CD8-positive, alpha-beta memory T cell (primary cell): ENCODE measurements at regions not wholly inside any gene's neighbourhood (a gene's known extent, or its start where the extent isn't known, plus 50 kb on each side); places are given as distances from the start of the nearest gene placed in this dataset.
"Not testable (repeated sequence)": the region's sequence is repeated elsewhere in the genome, so short reads cannot be mapped to it uniquely, and the experiment has no call there.

ENCODE experiments used
- CTCF ChIA-PET: fragments of 350-600 bp; sonication (Branson Sonifier 250); formaldehyde crosslinking; loops from one replicate; lab custom pipeline; 2021; ENCODE audit warnings: antibody characterized with exemption; lab: Charles Lee
- POLR2A ChIA-PET: fragments of 350-600 bp; sonication (Branson Sonifier 250); formaldehyde crosslinking; loops from one replicate; lab custom pipeline; 2021; ENCODE audit warnings: antibody characterized with exemption; lab: Charles Lee
- DNase-seq, 5 donors: peaks; one replicate each; pipeline versions ENCODE4 v3.0.0 to v3.0.0-alpha.2; 2020 to 2022; ENCODE audit warnings: mixed read lengths in 1 of 5
- H3K27ac ChIP-seq: one replicate; pipeline ENCODE4 v1.7.0; 2013; ENCODE audit warnings: low read depth, mild to moderate bottlenecking, low read length, moderate library complexity
- H3K27me3 ChIP-seq: 2 replicates; pipeline ENCODE4 v1.7.0; 2013; ENCODE audit warnings: low read length, mild to moderate bottlenecking; ENCODE audit not compliant: insufficient read depth, poor library complexity, severe bottlenecking
- H3K36me3 ChIP-seq: 2 replicates; pipeline ENCODE4 v1.7.0; 2013; ENCODE audit warnings: mild to moderate bottlenecking, low read length, moderate library complexity; ENCODE audit not compliant: insufficient read depth
- H3K4me1 ChIP-seq: 2 replicates; pipeline ENCODE4 v1.7.0; 2013; ENCODE audit warnings: mild to moderate bottlenecking, low read length, moderate library complexity; ENCODE audit not compliant: insufficient read depth
- H3K4me3 ChIP-seq: 2 replicates; pipeline ENCODE4 v1.7.0; 2013; ENCODE audit warnings: mild to moderate bottlenecking, low read length
- H3K9me3 ChIP-seq: 2 replicates; pipeline ENCODE4 v1.7.0; 2013; ENCODE audit warnings: mild to moderate bottlenecking, low read length
- H3K27ac Mint-ChIP-seq, 8 donors: one replicate each; pipeline ENCODE4 v1.8.0; 2020 to 2021; ENCODE audit warnings: mixed read lengths in 8 of 8, mild to moderate bottlenecking in 6 of 8, inconsistent platforms in 3 of 8, moderate library complexity in 3 of 8
- H3K27me3 Mint-ChIP-seq, 2 donors: one replicate each; pipeline ENCODE4 v1.8.0; 2020 to 2021; ENCODE audit warnings: mixed read lengths in 2 of 2, mild to moderate bottlenecking in 1 of 2, moderate library complexity in 1 of 2
- H3K36me3 Mint-ChIP-seq, 3 donors: one replicate each; pipeline ENCODE4 v1.8.0; 2020 to 2021; ENCODE audit warnings: mixed read lengths in 3 of 3, inconsistent platforms in 1 of 3, mild to moderate bottlenecking in 1 of 3
- H3K4me1 Mint-ChIP-seq, 3 donors: one replicate each; pipeline ENCODE4 v1.8.0; 2020 to 2021; ENCODE audit warnings: mixed read lengths in 3 of 3, inconsistent platforms in 1 of 3, mild to moderate bottlenecking in 1 of 3
- H3K4me3 Mint-ChIP-seq, 7 donors: one replicate each; pipeline ENCODE4 v1.8.0; 2020 to 2021; ENCODE audit warnings: mixed read lengths in 7 of 7, mild to moderate bottlenecking in 6 of 7, moderate library complexity in 4 of 7, inconsistent platforms in 2 of 7
- H3K9me3 Mint-ChIP-seq, 5 donors: one replicate each; pipeline ENCODE4 v1.8.0; 2020 to 2022; ENCODE audit warnings: mixed read lengths in 5 of 5, mild to moderate bottlenecking in 3 of 5, moderate library complexity in 2 of 5, inconsistent platforms in 1 of 5

GRCh38 chr5:91252916-91253315, 130.2 kb downstream of the ARRDC3 start:
- Histone ChIP-seq H3K4me1 (no peaks in the 10 kb centered on the region), H3K27ac (no peak overlapping the region), H3K27me3 (no peaks in the 10 kb centered on the region), H3K36me3 (no peaks in the 10 kb centered on the region), H3K9me3 (no peaks in the 10 kb centered on the region), H3K4me3 (no peak overlapping the region)
- Mint-ChIP-seq H3K27ac (no peak overlapping the region), H3K36me3 (peaks cover 0 to 10% (median 0%) of the 10 kb centered on the region in 3 donors), H3K9me3 (peaks cover 2 to 4% (median 3%) of the 10 kb centered on the region in 5 donors), H3K4me3 (no peak overlapping the region), H3K4me1 (no peaks in the 10 kb centered on the region), H3K27me3 (peaks cover 3% of the 10 kb centered on the region in 2 donors)
- ChIA-PET POLR2A (no interaction called here), CTCF (no interaction called here)
- no peak for DNase-seq

- Mint-ChIP-seq H3K27me3 (peaks cover 0 to 26% of the 10 kb centered on the region in 2 donors), H3K27ac (no peak overlapping the region), H3K4me1 (peaks cover 0 to 5% (median 0%) of the 10 kb centered on the region in 3 donors), H3K36me3 (peaks cover 0 to 18% (median 6%) of the 10 kb centered on the region in 3 donors), H3K9me3 (peaks cover 11 to 21% (median 17%) of the 10 kb centered on the region in 5 donors), H3K4me3 (no peak overlapping the region)
- CTCF ChIA-PET, result interaction anchor here (2.1 kb wide), 1 partner anchor 138 kb away, joined by 9 read pairs; the partner anchor contains the start of gene ARRDC3
- Histone ChIP-seq H3K4me3 (no peak overlapping the region), H3K36me3 (no peaks in the 10 kb centered on the region), H3K4me1 (no peaks in the 10 kb centered on the region), H3K27ac (no peak overlapping the region), H3K9me3 (no peaks in the 10 kb centered on the region), H3K27me3 (no peaks in the 10 kb centered on the region)
- DNase-seq, result no peak
- POLR2A ChIA-PET, result interaction anchor here (1.2 kb wide), 1 partner anchor 135 kb away, joined by 3 read pairs; no protein-coding TSS in a partner anchor
Measured at GRCh38 chr5:91245871-91246270, 137.2 kb downstream of the ARRDC3 start.

- Histone ChIP-seq H3K4me3 (no peak overlapping the region), H3K27ac (no peak overlapping the region), H3K4me1 (no peaks in the 10 kb centered on the region), H3K36me3 (no peaks in the 10 kb centered on the region), H3K9me3 (no peaks in the 10 kb centered on the region), H3K27me3 (no peaks in the 10 kb centered on the region)
- peaks cover 0 to 25% of the 10 kb centered on the region in 2 donors for H3K27me3 Mint-ChIP-seq
- peaks cover 0 to 15% (median 6%) of the 10 kb centered on the region in 3 donors for H3K36me3 Mint-ChIP-seq
- no peak for DNase-seq
- peaks cover 0 to 5% (median 0%) of the 10 kb centered on the region in 3 donors for H3K4me1 Mint-ChIP-seq
- no peak overlapping the region for H3K4me3 Mint-ChIP-seq
- ChIA-PET POLR2A (interaction anchor here (1.2 kb wide), 1 partner anchor 135 kb away, joined by 3 read pairs; no protein-coding TSS in a partner anchor), CTCF (interaction anchor here (2.1 kb wide), 1 partner anchor 139 kb away, joined by 9 read pairs; the partner anchor contains the start of gene ARRDC3)
- H3K9me3 Mint-ChIP-seq, result peaks cover 10 to 19% (median 15%) of the 10 kb centered on the region in 5 donors
- no peak overlapping the region for H3K27ac Mint-ChIP-seq
Measured at GRCh38 chr5:91245074-91245452, 138.1 kb downstream of the ARRDC3 start.

GRCh38 chr5:91244380-91245073, 138.6 kb downstream of the ARRDC3 start:
- H3K27me3 ChIP-seq, result no peaks in the 10 kb centered on the region
- H3K36me3 ChIP-seq, result no peaks in the 10 kb centered on the region
- H3K27me3 Mint-ChIP-seq, result peaks cover 0 to 23% of the 10 kb centered on the region in 2 donors
- peaks cover 0 to 5% (median 0%) of the 10 kb centered on the region in 3 donors for H3K4me1 Mint-ChIP-seq
- DNase-seq, result no peak
- no peaks in the 10 kb centered on the region for H3K9me3 ChIP-seq
- no peak overlapping the region for H3K27ac ChIP-seq
- H3K27ac Mint-ChIP-seq, result peak overlapping the region in 1 of 8 donors; percentile 48
- peak overlapping the region in 1 of 7 donors; percentile 15 for H3K4me3 Mint-ChIP-seq
- ChIA-PET CTCF (interaction anchor here (1.0 to 2.1 kb wide), 3 partner anchors 139 to 143 kb away, joined by 3 to 9 read pairs (median 3); partner anchors contain the start of gene ARRDC3), POLR2A (no interaction called here)
- H3K4me1 ChIP-seq, result no peaks in the 10 kb centered on the region
- no peak overlapping the region for H3K4me3 ChIP-seq
- H3K9me3 Mint-ChIP-seq, result peaks cover 8 to 19% (median 14%) of the 10 kb centered on the region in 5 donors
- peaks cover 0 to 13% (median 6%) of the 10 kb centered on the region in 3 donors for H3K36me3 Mint-ChIP-seq

- CTCF ChIA-PET, result interaction anchor here (1.0 kb wide), 2 partner anchors 140 to 144 kb away, joined by 3 read pairs; no protein-coding TSS in a partner anchor
- POLR2A ChIA-PET, result no interaction called here
- Histone ChIP-seq H3K4me1 (no peaks in the 10 kb centered on the region), H3K27ac (no peak overlapping the region), H3K4me3 (no peak overlapping the region), H3K9me3 (no peaks in the 10 kb centered on the region), H3K36me3 (no peaks in the 10 kb centered on the region), H3K27me3 (no peaks in the 10 kb centered on the region)
- Mint-ChIP-seq H3K4me1 (peaks cover 0 to 5% (median 0%) of the 10 kb centered on the region in 3 donors), H3K9me3 (peaks cover 8 to 19% (median 14%) of the 10 kb centered on the region in 5 donors), H3K36me3 (peaks cover 0 to 13% (median 6%) of the 10 kb centered on the region in 3 donors), H3K4me3 (no peak overlapping the region), H3K27ac (no peak overlapping the region), H3K27me3 (peaks cover 0 to 23% of the 10 kb centered on the region in 2 donors)
- no peak for DNase-seq
Measured at GRCh38 chr5:91243852-91244251, 139.3 kb downstream of the ARRDC3 start.

GRCh38 chr5:91243286-91243685, 139.8 kb downstream of the ARRDC3 start:
- H3K27ac Mint-ChIP-seq, result no peak overlapping the region

GRCh38 chr5:91241460-91241859, 141.7 kb downstream of the ARRDC3 start:
- H3K36me3 ChIP-seq, H3K9me3 ChIP-seq, DNase-seq, H3K4me1 Mint-ChIP-seq, H3K4me3 ChIP-seq, H3K27me3 ChIP-seq, POLR2A ChIA-PET, H3K27ac Mint-ChIP-seq, H3K4me3 Mint-ChIP-seq, H3K27ac ChIP-seq, H3K4me1 ChIP-seq: not testable (repeated sequence)
- CTCF ChIA-PET, result interaction anchor here (2.3 kb wide), 1 partner anchor 144 kb away, joined by 7 read pairs; no protein-coding TSS in a partner anchor
- H3K27me3 Mint-ChIP-seq, result peaks cover 0 to 19% of the 10 kb centered on the region in 2 donors
- peaks cover 0 to 13% (median 4%) of the 10 kb centered on the region in 3 donors for H3K36me3 Mint-ChIP-seq
- H3K9me3 Mint-ChIP-seq, result peaks cover 8 to 19% (median 14%) of the 10 kb centered on the region in 5 donors

More at GRCh38 chr5:91243286-91243685, 139.8 kb downstream of the ARRDC3 start:
- Histone ChIP-seq H3K4me3 (no peak overlapping the region), H3K9me3 (no peaks in the 10 kb centered on the region), H3K4me1 (no peaks in the 10 kb centered on the region), H3K36me3 (no peaks in the 10 kb centered on the region), H3K27ac (no peak overlapping the region), H3K27me3 (no peaks in the 10 kb centered on the region)
- Mint-ChIP-seq H3K36me3 (peaks cover 0 to 13% (median 6%) of the 10 kb centered on the region in 3 donors), H3K4me3 (no peak overlapping the region), H3K9me3 (peaks cover 8 to 19% (median 14%) of the 10 kb centered on the region in 5 donors), H3K27me3 (peaks cover 0 to 23% of the 10 kb centered on the region in 2 donors), H3K4me1 (peaks cover 0 to 5% (median 0%) of the 10 kb centered on the region in 3 donors)
- no peak for DNase-seq
- CTCF ChIA-PET, result interaction anchor here (1.0 kb wide), 2 partner anchors 140 to 144 kb away, joined by 3 read pairs; no protein-coding TSS in a partner anchor
- POLR2A ChIA-PET, result no interaction called here

- peaks cover 0 to 9% of the 10 kb centered on the region in 2 donors for H3K27me3 Mint-ChIP-seq
- Histone ChIP-seq H3K36me3 (no peaks in the 10 kb centered on the region), H3K4me3 (no peak overlapping the region), H3K4me1 (no peaks in the 10 kb centered on the region), H3K9me3 (no peaks in the 10 kb centered on the region), H3K27me3 (no peaks in the 10 kb centered on the region), H3K27ac (no peak overlapping the region)
- no peak for DNase-seq
- no peak overlapping the region for H3K4me3 Mint-ChIP-seq
- peaks cover 0 to 3% (median 0%) of the 10 kb centered on the region in 3 donors for H3K4me1 Mint-ChIP-seq
- POLR2A ChIA-PET, result no interaction called here
- H3K36me3 Mint-ChIP-seq, result peaks cover 0 to 13% (median 4%) of the 10 kb centered on the region in 3 donors
- CTCF ChIA-PET, result interaction anchor here (1.2 kb wide), 1 partner anchor 62 kb away, joined by 3 read pairs; no protein-coding TSS in a partner anchor
- H3K27ac Mint-ChIP-seq, result no peak overlapping the region
- H3K9me3 Mint-ChIP-seq, result peaks cover 8 to 19% (median 14%) of the 10 kb centered on the region in 5 donors
Measured at GRCh38 chr5:91240175-91240574, 142.9 kb downstream of the ARRDC3 start.
